Testis (tissue), 2 donors: ENCODE measurements at regions not wholly inside any gene's neighbourhood (a gene's known extent, or its start where the extent isn't known, plus 50 kb on each side); places are given as distances from the start of the nearest gene placed in this dataset.

ENCODE experiments used
- POLR2A ChIP-seq: fragments of 450-650 bp; IDR thresholded peaks from one replicate; pipeline ENCODE4 v1.6.1; 2017; ENCODE audit warnings: antibody characterized with exemption, mild to moderate bottlenecking, moderate library complexity
- TF ChIP-seq, protein P1 (sequence below), 3 experiments: fragments of 450-650 bp in 2 of 3; fragments of 200-600 bp in 1 of 3; sonication (generic) in 1 of 3; IDR thresholded peaks; one replicate each; pipeline ENCODE4 v1.5.1; 2016 to 2019; ENCODE audit warnings: antibody characterized with exemption in 3 of 3, mild to moderate bottlenecking in 2 of 3, moderate library complexity in 1 of 3

DNA sequence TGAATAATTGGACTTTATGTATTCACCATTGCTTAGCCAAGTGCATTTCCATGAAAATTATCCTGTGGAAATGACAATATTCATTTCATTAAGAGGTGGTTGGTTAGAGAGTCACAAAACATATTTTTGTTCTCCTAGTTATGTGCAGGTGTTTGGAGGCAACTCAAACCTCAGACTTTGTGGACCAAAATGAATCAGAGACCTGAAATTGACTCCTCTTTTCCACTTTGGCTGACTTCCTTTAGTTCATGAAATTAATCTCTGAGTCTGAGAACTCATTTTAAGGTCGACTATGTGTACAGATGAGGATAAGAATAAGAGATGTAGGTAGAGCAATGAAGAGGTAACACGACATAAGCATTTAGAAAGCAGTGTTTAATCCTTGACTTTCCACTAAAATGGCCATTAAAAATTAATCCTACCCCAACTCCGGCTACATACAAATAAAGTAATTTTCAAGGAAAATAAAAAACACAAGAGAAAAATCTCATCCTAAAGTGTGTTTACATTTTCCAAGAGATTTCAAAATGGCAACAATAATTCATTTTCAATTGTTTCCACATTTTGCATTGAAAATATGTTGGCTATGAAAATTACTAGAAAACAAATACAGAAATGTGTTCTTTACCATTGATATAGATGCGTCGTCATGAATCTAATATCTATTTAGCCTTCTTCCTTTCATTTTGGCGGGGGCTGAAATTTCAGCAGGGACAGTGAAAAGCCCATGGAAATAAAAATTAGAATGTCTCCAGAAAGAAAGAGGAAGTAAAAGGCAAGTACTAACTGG is 185.4 kb upstream of the CSNK1A1L start:
- TF ChIP-seq, protein P1, sequence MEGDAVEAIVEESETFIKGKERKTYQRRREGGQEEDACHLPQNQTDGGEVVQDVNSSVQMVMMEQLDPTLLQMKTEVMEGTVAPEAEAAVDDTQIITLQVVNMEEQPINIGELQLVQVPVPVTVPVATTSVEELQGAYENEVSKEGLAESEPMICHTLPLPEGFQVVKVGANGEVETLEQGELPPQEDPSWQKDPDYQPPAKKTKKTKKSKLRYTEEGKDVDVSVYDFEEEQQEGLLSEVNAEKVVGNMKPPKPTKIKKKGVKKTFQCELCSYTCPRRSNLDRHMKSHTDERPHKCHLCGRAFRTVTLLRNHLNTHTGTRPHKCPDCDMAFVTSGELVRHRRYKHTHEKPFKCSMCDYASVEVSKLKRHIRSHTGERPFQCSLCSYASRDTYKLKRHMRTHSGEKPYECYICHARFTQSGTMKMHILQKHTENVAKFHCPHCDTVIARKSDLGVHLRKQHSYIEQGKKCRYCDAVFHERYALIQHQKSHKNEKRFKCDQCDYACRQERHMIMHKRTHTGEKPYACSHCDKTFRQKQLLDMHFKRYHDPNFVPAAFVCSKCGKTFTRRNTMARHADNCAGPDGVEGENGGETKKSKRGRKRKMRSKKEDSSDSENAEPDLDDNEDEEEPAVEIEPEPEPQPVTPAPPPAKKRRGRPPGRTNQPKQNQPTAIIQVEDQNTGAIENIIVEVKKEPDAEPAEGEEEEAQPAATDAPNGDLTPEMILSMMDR (IDR thresholded peaks at IDR 0.05) = no peak
- no peak for TF ChIP-seq POLR2A
